Gastrocnemius medialis (tissue), 4 donors: ENCODE measurements at regions not wholly inside any gene's neighbourhood (a gene's known extent, or its start where the extent isn't known, plus 50 kb on each side); places are given as distances from the start of the nearest gene placed in this dataset.

Source experiments
- CTCF ChIP-seq, 5 experiments: fragments of 450-650 bp in 3 of 5; fragments of 200-600 bp in 2 of 5; sonication (generic) in 2 of 5; IDR thresholded peaks in 4 of 5; conservative IDR thresholded peaks in 1 of 5; 1 replicate in 4 of 5; 2 replicates in 1 of 5; pipeline ENCODE4 v1.5.1; 2016 to 2019; ENCODE audit warnings: antibody characterized with exemption in 5 of 5, mild to moderate bottlenecking in 3 of 5, moderate library complexity in 3 of 5
- POLR2A ChIP-seq, 2 donors: fragments of 450-650 bp; IDR thresholded peaks; one replicate each; pipeline ENCODE4 v1.6.1; 2017; ENCODE audit warnings: antibody characterized with exemption in 2 of 2, mild to moderate bottlenecking in 2 of 2, moderate library complexity in 2 of 2

GRCh38 chr15:95541301-95541700, 789.2 kb upstream of the NR2F2 start:
- no peak for TF ChIP-seq POLR2A (IDR thresholded peaks at IDR 0.05)
- TF ChIP-seq CTCF (IDR thresholded peaks at IDR 0.05 in 4 of 5, conservative IDR thresholded peaks at IDR 0.05 in 1 of 5): no peak
